Breast epithelium (tissue), 4 donors: ENCODE measurements at regions not wholly inside any gene's neighbourhood (a gene's known extent, or its start where the extent isn't known, plus 50 kb on each side); places are given as distances from the start of the nearest gene placed in this dataset.

Experiments used
- DNase-seq, 2 donors: peaks; one replicate each; pipeline ENCODE4 v3.0.0-alpha.2; 2019; ENCODE audit warnings: low spot score in 2 of 2
- H3K27ac ChIP-seq, 2 donors: fragments of 200-600 bp; sonication (generic) in 1 of 2; one replicate each; pipeline ENCODE4 v1.5.1; 2016 to 2019; ENCODE audit warnings: mild to moderate bottlenecking in 1 of 2
- H3K27me3 ChIP-seq, 2 donors: fragments of 200-600 bp; sonication (generic) in 1 of 2; one replicate each; pipeline versions ENCODE4 v1.5.1 to v1.6.0; 2017 to 2019; ENCODE audit warnings: control low read depth in 1 of 2, mild to moderate bottlenecking in 1 of 2
- H3K36me3 ChIP-seq: fragments of 200-600 bp; one replicate; pipeline ENCODE4 v1.5.1; 2019
- H3K4me1 ChIP-seq, 2 donors: fragments of 200-600 bp; sonication (generic); one replicate each; pipeline ENCODE4 v1.5.1; 2016 to 2019; ENCODE audit warnings: control low read depth in 1 of 2
- H3K4me3 ChIP-seq, 3 donors: fragments of 200-600 bp; sonication (generic); 1 replicate in 2 of 3; 2 replicates in 1 of 3; pipeline ENCODE4 v1.5.1; 2016 to 2019; ENCODE audit warnings: mild to moderate bottlenecking in 3 of 3, moderate library complexity in 2 of 3
- H3K9me3 ChIP-seq, 2 donors: fragments of 200-600 bp; sonication (generic) in 1 of 2; one replicate each; pipeline ENCODE4 v1.5.1; 2016 to 2019; ENCODE audit warnings: control low read depth in 1 of 2
- CTCF ChIP-seq, 3 donors: fragments of 450-650 bp; IDR thresholded peaks; one replicate each; pipeline ENCODE4 v1.5.1; 2016 to 2017; ENCODE audit warnings: antibody characterized with exemption in 3 of 3, mild to moderate bottlenecking in 3 of 3, moderate library complexity in 3 of 3
- POLR2A ChIP-seq: fragments of 450-650 bp; IDR thresholded peaks from one replicate; pipeline ENCODE4 v1.6.1; 2016; ENCODE audit warnings: antibody characterized with exemption, mild to moderate bottlenecking, moderate library complexity
- POLR2AphosphoS5 ChIP-seq, 3 donors: sonication (generic); formaldehyde crosslinking; IDR thresholded peaks; one replicate each; pipeline ENCODE4 v1.6.1; 2017; ENCODE audit warnings: antibody characterized with exemption in 3 of 3
- intact Hi-C: fragments of 100-400 bp; cut with DNase I; formaldehyde crosslinking; loops from one replicate; pipeline ENCODE4 v1.15.1; 2023; ENCODE audit warnings: low total_unique reads

GRCh38 chr7:136128050-136128449 is 150.9 kb upstream of the MTPN start:
- no peak for DNase-seq
- TF ChIP-seq POLR2AphosphoS5 (IDR thresholded peaks at IDR 0.05): no peak
- TF ChIP-seq CTCF (IDR thresholded peaks at IDR 0.05): no peak
- TF ChIP-seq POLR2A: no peak
- H3K4me3 ChIP-seq: no peak overlapping the region
- H3K27ac ChIP-seq: no peak overlapping the region
- H3K27me3 ChIP-seq: no peaks in the 10 kb centered on the region
- no peaks in the 10 kb centered on the region for H3K9me3 ChIP-seq
- intact Hi-C loops: no loop called here
- no peaks in the 10 kb centered on the region for H3K4me1 ChIP-seq
- no peaks in the 10 kb centered on the region for H3K36me3 ChIP-seq

GRCh38 chr7:136123352-136123751 is 146.2 kb upstream of the MTPN start:
- intact Hi-C loops: no loop called here
- no peaks in the 10 kb centered on the region for H3K36me3 ChIP-seq
- TF ChIP-seq POLR2AphosphoS5 (IDR thresholded peaks at IDR 0.05): no peak
- no peak for TF ChIP-seq POLR2A
- no peak for TF ChIP-seq CTCF (IDR thresholded peaks at IDR 0.05)
- H3K9me3 ChIP-seq: no peaks in the 10 kb centered on the region
- no peak for DNase-seq
- H3K27ac ChIP-seq: no peak overlapping the region
- H3K27me3 ChIP-seq: no peaks in the 10 kb centered on the region
- H3K4me1 ChIP-seq: no peaks in the 10 kb centered on the region
- H3K4me3 ChIP-seq: no peak overlapping the region

- Histone ChIP-seq H3K4me1 (no peaks in the 10 kb centered on the region), H3K36me3 (no peaks in the 10 kb centered on the region), H3K27ac (no peak overlapping the region), H3K27me3 (no peaks in the 10 kb centered on the region), H3K9me3 (no peaks in the 10 kb centered on the region), H3K4me3 (no peak overlapping the region)
- DNase-seq: no peak
- no peak for TF ChIP-seq POLR2A
- TF ChIP-seq POLR2AphosphoS5 (IDR thresholded peaks at IDR 0.05): no peak
- no peak for TF ChIP-seq CTCF (IDR thresholded peaks at IDR 0.05)
- intact Hi-C loops: no loop called here
Measured at GRCh38 chr7:136122026-136122425, 144.9 kb upstream of the MTPN start.

GRCh38 chr7:136117539-136117938 is 140.4 kb upstream of the MTPN start:
- Histone ChIP-seq H3K4me1 (no peaks in the 10 kb centered on the region), H3K27ac (no peak overlapping the region), H3K4me3 (no peak overlapping the region), H3K36me3 (no peaks in the 10 kb centered on the region), H3K9me3 (no peaks in the 10 kb centered on the region), H3K27me3 (no peaks in the 10 kb centered on the region)
- TF ChIP-seq POLR2AphosphoS5 (IDR thresholded peaks at IDR 0.05): no peak
- no peak for TF ChIP-seq POLR2A
- no peak for TF ChIP-seq CTCF (IDR thresholded peaks at IDR 0.05)
- intact Hi-C loops: no loop called here
- no peak for DNase-seq

- Histone ChIP-seq H3K27ac (no peak overlapping the region), H3K9me3 (no peaks in the 10 kb centered on the region), H3K4me3 (no peak overlapping the region), H3K27me3 (no peaks in the 10 kb centered on the region), H3K36me3 (no peaks in the 10 kb centered on the region), H3K4me1 (no peaks in the 10 kb centered on the region)
- intact Hi-C loops: loop anchor here (1.0 kb wide), 1 partner anchor 42 kb away; no protein-coding TSS in a partner anchor
- TF ChIP-seq CTCF (IDR thresholded peaks at IDR 0.05) (no peak), POLR2A (no peak), POLR2AphosphoS5 (IDR thresholded peaks at IDR 0.05) (no peak)
- DNase-seq: no peak
Measured at GRCh38 chr7:136116186-136116585, 139.0 kb upstream of the MTPN start.
